ENCODE measurements at regions not wholly inside any gene's neighbourhood (a gene's known extent, or its start where the extent isn't known, plus 50 kb on each side); places are given as distances from the start of the nearest gene placed in this dataset.

- no peaks in the 10 kb centered on the region for H3K27me3 ChIP-seq (ENCODE audit: insufficient read depth, low read length)
- H3K4me2 ChIP-seq (ENCODE audit: low read length), result no peak overlapping the region
- no peaks in the 10 kb centered on the region for H3K9me3 Mint-ChIP-seq (ENCODE audit: unreplicated experiment)
- no peak overlapping the region for H3K9ac ChIP-seq (ENCODE audit: low read length)
- H3K4me3 Mint-ChIP-seq (ENCODE audit: unreplicated experiment), result no peak overlapping the region
- H3K9me3 ChIP-seq (ENCODE audit: insufficient read depth, low read depth, low read length), result no peaks in the 10 kb centered on the region
- TF ChIP-seq EZH2 (IDR thresholded peaks at IDR 0.05; ENCODE audit: insufficient read depth, low read length) (no peak), CTCF (IDR thresholded peaks at IDR 0.05; ENCODE audit: insufficient read depth, low read depth, low read length) (no peak)
- H3K4me1 Mint-ChIP-seq (ENCODE audit: low read depth, unreplicated experiment), result peaks cover 7% of the 10 kb centered on the region
- no peaks in the 10 kb centered on the region for H3K79me2 ChIP-seq (ENCODE audit: insufficient read depth, low read length)
- no peak overlapping the region for H3K27ac Mint-ChIP-seq (ENCODE audit: unreplicated experiment)
- H3K36me3 ChIP-seq (ENCODE audit: insufficient read depth, low read length), result no peaks in the 10 kb centered on the region
- no peaks in the 10 kb centered on the region for H3K4me1 ChIP-seq (ENCODE audit: insufficient read depth, low read length)
- no peaks in the 10 kb centered on the region for H3K27me3 Mint-ChIP-seq (ENCODE audit: low read depth, unreplicated experiment)
- no peak for FAIRE-seq
- H3K27ac ChIP-seq (ENCODE audit: low read depth, low read length), result no peak overlapping the region
- no peaks in the 10 kb centered on the region for H4K20me1 ChIP-seq (ENCODE audit: insufficient read depth, low read length)
- H3K4me3 ChIP-seq (ENCODE audit: insufficient read depth, low read depth, low read length), result no peak overlapping the region
- H3K36me3 Mint-ChIP-seq (ENCODE audit: low read depth, unreplicated experiment), result no peaks in the 10 kb centered on the region
- no peak overlapping the region for H2AFZ ChIP-seq (ENCODE audit: low read depth, low read length)
- DNase-seq (ENCODE audit: low read depth), result peak; percentile 20
These were observed 249.9 kb downstream of the NPR3 start for GRCh38 chr5:32961059-32961415.

GRCh38 chr5:32964261-32964660 is 253.1 kb downstream of the NPR3 start:
- no peak overlapping the region for H3K4me3 Mint-ChIP-seq (ENCODE audit: unreplicated experiment)
- Histone ChIP-seq H3K4me2 (ENCODE audit: low read length) (peak overlapping the region; percentile 5), H2AFZ (ENCODE audit: low read depth, low read length) (peak overlapping the region; percentile 24), H3K4me3 (ENCODE audit: insufficient read depth, low read depth, low read length) (no peak overlapping the region), H3K79me2 (ENCODE audit: insufficient read depth, low read length) (no peaks in the 10 kb centered on the region), H3K36me3 (ENCODE audit: insufficient read depth, low read length) (no peaks in the 10 kb centered on the region), H3K27me3 (ENCODE audit: insufficient read depth, low read length) (no peaks in the 10 kb centered on the region), H3K9me3 (ENCODE audit: insufficient read depth, low read depth, low read length) (no peaks in the 10 kb centered on the region), H3K4me1 (ENCODE audit: insufficient read depth, low read length) (no peaks in the 10 kb centered on the region), H3K27ac (ENCODE audit: low read depth, low read length) (peak overlapping the region; percentile 1), H3K9ac (ENCODE audit: low read length) (no peak overlapping the region), H4K20me1 (ENCODE audit: insufficient read depth, low read length) (no peaks in the 10 kb centered on the region)
- peaks cover 1% of the 10 kb centered on the region for H3K9me3 Mint-ChIP-seq (ENCODE audit: unreplicated experiment)
- peak overlapping the region; percentile 43 for H3K27ac Mint-ChIP-seq (ENCODE audit: unreplicated experiment)
- H3K27me3 Mint-ChIP-seq (ENCODE audit: low read depth, unreplicated experiment), result no peaks in the 10 kb centered on the region
- DNase-seq (ENCODE audit: low read depth), result peak; percentile 28
- TF ChIP-seq CTCF (IDR thresholded peaks at IDR 0.05; ENCODE audit: insufficient read depth, low read depth, low read length) (no peak), EZH2 (IDR thresholded peaks at IDR 0.05; ENCODE audit: insufficient read depth, low read length) (no peak)
- H3K36me3 Mint-ChIP-seq (ENCODE audit: low read depth, unreplicated experiment), result no peaks in the 10 kb centered on the region
- FAIRE-seq, result peak; percentile 59
- peaks cover 7% of the 10 kb centered on the region for H3K4me1 Mint-ChIP-seq (ENCODE audit: low read depth, unreplicated experiment)

GRCh38 chr5:32973646-32974045 is 262.5 kb downstream of the NPR3 start:
- no peak overlapping the region for H3K27ac Mint-ChIP-seq (ENCODE audit: unreplicated experiment)

More at GRCh38 chr5:32973646-32974045, 262.5 kb downstream of the NPR3 start:
- Mint-ChIP-seq H3K4me1 (ENCODE audit: low read depth, unreplicated experiment) (no peaks in the 10 kb centered on the region), H3K9me3 (ENCODE audit: unreplicated experiment) (peaks cover 3% of the 10 kb centered on the region), H3K27me3 (ENCODE audit: low read depth, unreplicated experiment) (peaks cover 2% of the 10 kb centered on the region), H3K36me3 (ENCODE audit: low read depth, unreplicated experiment) (no peaks in the 10 kb centered on the region), H3K4me3 (ENCODE audit: unreplicated experiment) (no peak overlapping the region)
- Histone ChIP-seq H3K4me1 (ENCODE audit: insufficient read depth, low read length) (no peaks in the 10 kb centered on the region), H3K36me3 (ENCODE audit: insufficient read depth, low read length) (no peaks in the 10 kb centered on the region), H3K79me2 (ENCODE audit: insufficient read depth, low read length) (no peaks in the 10 kb centered on the region), H3K4me3 (ENCODE audit: insufficient read depth, low read depth, low read length) (no peak overlapping the region), H3K4me2 (ENCODE audit: low read length) (no peak overlapping the region), H3K9ac (ENCODE audit: low read length) (no peak overlapping the region), H3K9me3 (ENCODE audit: insufficient read depth, low read depth, low read length) (no peaks in the 10 kb centered on the region), H3K27ac (ENCODE audit: low read depth, low read length) (no peak overlapping the region), H3K27me3 (ENCODE audit: insufficient read depth, low read length) (no peaks in the 10 kb centered on the region), H2AFZ (ENCODE audit: low read depth, low read length) (no peak overlapping the region), H4K20me1 (ENCODE audit: insufficient read depth, low read length) (no peaks in the 10 kb centered on the region)
- FAIRE-seq, result no peak
- TF ChIP-seq EZH2 (IDR thresholded peaks at IDR 0.05; ENCODE audit: insufficient read depth, low read length) (no peak), CTCF (IDR thresholded peaks at IDR 0.05; ENCODE audit: insufficient read depth, low read depth, low read length) (no peak)
- no peak for DNase-seq (ENCODE audit: low read depth)
